ENCODE measurements at regions not wholly inside any gene's neighbourhood (a gene's known extent, or its start where the extent isn't known, plus 50 kb on each side); places are given as distances from the start of the nearest gene placed in this dataset.

GRCh38 chr9:78549711-78550110, 252.8 kb downstream of the PSAT1 start:
- TF ChIP-seq CTCF (conservative IDR thresholded peaks at IDR 0.05; ENCODE audit: low read depth, low read length) (no peak), EZH2 (IDR thresholded peaks at IDR 0.05; ENCODE audit: borderline replicate concordance, low read depth, low read length, poor library complexity, severe bottlenecking) (no peak)

Measured in A673 (cell line).